GM23338 (cell line): ENCODE measurements at regions not wholly inside any gene's neighbourhood (a gene's known extent, or its start where the extent isn't known, plus 50 kb on each side); places are given as distances from the start of the nearest gene placed in this dataset.

Experiments used
- ATAC-seq: fragments of 200-7000 bp; cut with Tn5 transposase; 3 replicates; pipeline ENCODE4 v1.9.1; 2020
- DNase-seq: peaks from one replicate; pipeline ENCODE4 v3.0.0-alpha.2; 2015; ENCODE audit warnings: low spot score
- H2AFZ ChIP-seq: fragments of 200-600 bp; sonication (generic); 2 replicates; pipeline ENCODE4 v1.8.0; 2016; ENCODE audit warnings: antibody characterized with exemption, mild to moderate bottlenecking, moderate library complexity
- H3F3A ChIP-seq: fragments of 200-600 bp; sonication (generic); replicated peaks from 2 replicates; pipeline ENCODE4 v1.8.0; 2017; ENCODE audit warnings: antibody characterized with exemption, mixed run types, low read depth
- H3K27ac ChIP-seq: fragments of 200-600 bp; sonication (generic); 2 replicates; pipeline ENCODE4 v1.6.1; 2016; ENCODE audit warnings: low read depth
- H3K27me3 ChIP-seq: fragments of 200-600 bp; sonication (generic); 2 replicates; pipeline ENCODE4 v1.8.0; 2016; ENCODE audit warnings: mild to moderate bottlenecking, mixed run types, moderate library complexity; ENCODE audit not compliant: insufficient read depth
- H3K36me3 ChIP-seq: fragments of 200-600 bp; sonication (generic); 2 replicates; pipeline ENCODE4 v1.8.0; 2016; ENCODE audit warnings: mild to moderate bottlenecking; ENCODE audit not compliant: insufficient read depth
- H3K4me1 ChIP-seq: fragments of 200-600 bp; sonication (generic); 2 replicates; pipeline ENCODE4 v1.8.0; 2016; ENCODE audit warnings: mild to moderate bottlenecking, moderate library complexity; ENCODE audit not compliant: insufficient read depth
- H3K4me2 ChIP-seq: fragments of 200-600 bp; sonication (generic); 2 replicates; pipeline ENCODE4 v1.7.1; 2017; ENCODE audit warnings: mixed run types
- H3K4me3 ChIP-seq: fragments of 200-600 bp; sonication (generic); 2 replicates; pipeline ENCODE4 v1.6.1; 2016; ENCODE audit warnings: mixed run types
- H3K79me2 ChIP-seq: fragments of 200-600 bp; sonication (generic); replicated peaks from 2 replicates; pipeline ENCODE4 v1.8.0; 2017; ENCODE audit warnings: mild to moderate bottlenecking; ENCODE audit not compliant: insufficient read depth
- H3K9me2 ChIP-seq: fragments of 200-600 bp; sonication (generic); 2 replicates; pipeline ENCODE4 v1.8.0; 2017; ENCODE audit not compliant: insufficient read depth
- H4K20me1 ChIP-seq: fragments of 200-600 bp; sonication (generic); replicated peaks from 2 replicates; pipeline ENCODE4 v1.8.0; 2017; ENCODE audit warnings: mild to moderate bottlenecking; ENCODE audit not compliant: insufficient read depth
- H3K27ac Mint-ChIP-seq: 2 replicates; pipeline ENCODE4 v1.8.0; 2020; ENCODE audit warnings: inconsistent platforms, mild to moderate bottlenecking, moderate library complexity, mixed read lengths
- H3K27me3 Mint-ChIP-seq: 3 replicates; pipeline ENCODE4 v1.8.0; 2022; ENCODE audit warnings: low read depth, mild to moderate bottlenecking, moderate library complexity, mixed read lengths, inconsistent platforms; ENCODE audit not compliant: insufficient read depth, poor library complexity
- H3K36me3 Mint-ChIP-seq: 3 replicates; pipeline ENCODE4 v1.8.0; 2021; ENCODE audit warnings: low read depth, mild to moderate bottlenecking, inconsistent platforms, moderate library complexity, mixed read lengths
- H3K4me1 Mint-ChIP-seq: 3 replicates; pipeline ENCODE4 v1.8.0; 2020; ENCODE audit warnings: mild to moderate bottlenecking, inconsistent platforms, mixed read lengths
- H3K4me3 Mint-ChIP-seq: 3 replicates; pipeline ENCODE4 v1.8.0; 2021; ENCODE audit warnings: moderate library complexity, mild to moderate bottlenecking, inconsistent platforms, mixed read lengths
- H3K9me3 Mint-ChIP-seq: 3 replicates; pipeline ENCODE4 v1.8.0; 2020; ENCODE audit warnings: moderate library complexity, mild to moderate bottlenecking, inconsistent platforms, mixed read lengths
- EZH2phosphoT487 ChIP-seq: fragments of 200-600 bp; sonication (generic); IDR thresholded peaks from one replicate; pipeline ENCODE4 v1.8.1; 2018; ENCODE audit warnings: antibody characterized with exemption; ENCODE audit not compliant: unreplicated experiment
- JUNB ChIP-seq: IDR thresholded peaks from one replicate; pipeline ENCODE4 v1.6.1; 2016; ENCODE audit warnings: antibody characterized with exemption; ENCODE audit not compliant: unreplicated experiment
- NANOG ChIP-seq: IDR thresholded peaks from 2 replicates; pipeline ENCODE4 v1.6.1; 2016; ENCODE audit warnings: antibody characterized with exemption, borderline replicate concordance
- ZNF331 ChIP-seq: fragments of 250-450 bp; sonication (Bioruptor Pico); IDR thresholded peaks from 2 replicates; pipeline ENCODE4 v1.5.0; 2020; ENCODE audit warnings: low read depth, mild to moderate bottlenecking, moderate library complexity
- ZNF462 ChIP-seq: fragments of 250-450 bp; sonication (Bioruptor Pico); IDR thresholded peaks from 2 replicates; pipeline ENCODE4 v1.5.0; 2020; ENCODE audit warnings: mild to moderate bottlenecking, moderate library complexity
- TF ChIP-seq, protein P1 (sequence below), 2 experiments: fragments of 200-600 bp in 1 of 2; sonication (generic) in 1 of 2; conservative IDR thresholded peaks; 2 replicates each; pipeline versions ENCODE4 v1.5.1 to v1.6.1; 2016 to 2017; ENCODE audit warnings: antibody characterized with exemption in 2 of 2, low read depth in 2 of 2, mild to moderate bottlenecking in 2 of 2, moderate library complexity in 1 of 2
- TF ChIP-seq, protein P2 (sequence below): IDR thresholded peaks from 2 replicates; pipeline ENCODE4 v1.6.1; 2016; ENCODE audit warnings: antibody characterized with exemption

DNA sequence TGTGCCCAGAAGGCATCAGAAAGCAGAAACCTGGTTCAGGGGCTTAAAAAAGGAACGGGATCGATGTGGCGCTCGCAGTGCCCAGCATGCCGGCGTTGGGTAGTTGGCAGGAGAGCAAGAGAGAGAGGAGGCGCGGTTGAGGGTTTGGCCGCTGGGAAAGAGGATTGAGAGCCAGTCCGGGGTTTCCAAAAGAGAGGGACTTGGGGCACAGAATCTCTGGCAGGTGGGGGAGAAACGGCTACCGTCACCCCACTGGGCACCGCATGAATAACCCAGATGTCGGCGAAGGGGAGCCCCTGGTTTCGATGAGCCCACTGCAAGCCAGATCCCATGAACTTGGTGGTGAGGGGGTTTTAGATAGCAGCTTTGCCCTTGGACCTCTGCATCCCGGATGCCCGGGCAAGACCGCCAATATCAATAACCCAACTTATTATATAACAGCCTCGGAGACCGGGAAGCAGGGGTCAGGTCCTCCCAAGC, 60.4 kb upstream of the ACOT11 start (continued):
- TF ChIP-seq ZNF462 (CRISPR knock-in tag): no peak
- no peak for TF ChIP-seq NANOG
- no peak for TF ChIP-seq JUNB
- TF ChIP-seq ZNF331: no peak
- TF ChIP-seq EZH2phosphoT487: no peak
- TF ChIP-seq, protein P1, sequence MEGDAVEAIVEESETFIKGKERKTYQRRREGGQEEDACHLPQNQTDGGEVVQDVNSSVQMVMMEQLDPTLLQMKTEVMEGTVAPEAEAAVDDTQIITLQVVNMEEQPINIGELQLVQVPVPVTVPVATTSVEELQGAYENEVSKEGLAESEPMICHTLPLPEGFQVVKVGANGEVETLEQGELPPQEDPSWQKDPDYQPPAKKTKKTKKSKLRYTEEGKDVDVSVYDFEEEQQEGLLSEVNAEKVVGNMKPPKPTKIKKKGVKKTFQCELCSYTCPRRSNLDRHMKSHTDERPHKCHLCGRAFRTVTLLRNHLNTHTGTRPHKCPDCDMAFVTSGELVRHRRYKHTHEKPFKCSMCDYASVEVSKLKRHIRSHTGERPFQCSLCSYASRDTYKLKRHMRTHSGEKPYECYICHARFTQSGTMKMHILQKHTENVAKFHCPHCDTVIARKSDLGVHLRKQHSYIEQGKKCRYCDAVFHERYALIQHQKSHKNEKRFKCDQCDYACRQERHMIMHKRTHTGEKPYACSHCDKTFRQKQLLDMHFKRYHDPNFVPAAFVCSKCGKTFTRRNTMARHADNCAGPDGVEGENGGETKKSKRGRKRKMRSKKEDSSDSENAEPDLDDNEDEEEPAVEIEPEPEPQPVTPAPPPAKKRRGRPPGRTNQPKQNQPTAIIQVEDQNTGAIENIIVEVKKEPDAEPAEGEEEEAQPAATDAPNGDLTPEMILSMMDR (conservative IDR thresholded peaks at IDR 0.05; ENCODE audit: low read depth in 2 of 2): no peak

- ATAC-seq (no peak), DNase-seq (no peak)
- H4K20me1 ChIP-seq: no peaks in the 10 kb centered on the region
- no peaks in the 10 kb centered on the region for H3K36me3 ChIP-seq
- Mint-ChIP-seq H3K4me3 (peak overlapping the region; percentile 73), H3K36me3 (no peaks in the 10 kb centered on the region; the same call in 2 of the 3 replicates), H3K4me1 (peaks cover 39% of the 10 kb centered on the region), H3K27ac (no peak overlapping the region), H3K9me3 (no peaks in the 10 kb centered on the region), H3K27me3 (peaks cover 36% of the 10 kb centered on the region)
- no peak overlapping the region for H3K27ac ChIP-seq
- peak overlapping the region; percentile 100 for H3K4me2 ChIP-seq
- peaks cover 22% of the 10 kb centered on the region for H3K27me3 ChIP-seq
- peaks cover 19% of the 10 kb centered on the region for H3F3A ChIP-seq
- H3K9me2 ChIP-seq: no peaks in the 10 kb centered on the region
- peaks cover 36% of the 10 kb centered on the region for H3K4me1 ChIP-seq
- H3K79me2 ChIP-seq: no peaks in the 10 kb centered on the region
- H3K4me3 ChIP-seq: peak overlapping the region; percentile 91
- H2AFZ ChIP-seq: peak overlapping the region; percentile 61
- TF ChIP-seq ZNF462 (CRISPR knock-in tag): no peak
- TF ChIP-seq, protein P2, sequence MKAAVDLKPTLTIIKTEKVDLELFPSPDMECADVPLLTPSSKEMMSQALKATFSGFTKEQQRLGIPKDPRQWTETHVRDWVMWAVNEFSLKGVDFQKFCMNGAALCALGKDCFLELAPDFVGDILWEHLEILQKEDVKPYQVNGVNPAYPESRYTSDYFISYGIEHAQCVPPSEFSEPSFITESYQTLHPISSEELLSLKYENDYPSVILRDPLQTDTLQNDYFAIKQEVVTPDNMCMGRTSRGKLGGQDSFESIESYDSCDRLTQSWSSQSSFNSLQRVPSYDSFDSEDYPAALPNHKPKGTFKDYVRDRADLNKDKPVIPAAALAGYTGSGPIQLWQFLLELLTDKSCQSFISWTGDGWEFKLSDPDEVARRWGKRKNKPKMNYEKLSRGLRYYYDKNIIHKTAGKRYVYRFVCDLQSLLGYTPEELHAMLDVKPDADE: no peak
These were observed 61.1 kb upstream of the ACOT11 start for GRCh38 chr1:54486907-54487306.
